Transverse colon (tissue), 4 donors: ENCODE measurements at regions not wholly inside any gene's neighbourhood (a gene's known extent, or its start where the extent isn't known, plus 50 kb on each side); places are given as distances from the start of the nearest gene placed in this dataset.

Experiments used
- DNase-seq: peaks from one replicate; pipeline ENCODE4 v3.0.0-alpha.2; 2019
- H3K27ac ChIP-seq, 4 donors: fragments of 200-600 bp; sonication (generic); 2 replicates each; pipeline ENCODE4 v1.5.1; 2016 to 2018; ENCODE audit warnings: inconsistent platforms in 4 of 4
- H3K27me3 ChIP-seq: fragments of 200-600 bp; sonication (generic); 2 replicates; pipeline ENCODE4 v1.5.1; 2017; ENCODE audit warnings: inconsistent platforms
- H3K36me3 ChIP-seq, 4 donors: fragments of 200-600 bp; sonication (generic); 2 replicates each; pipeline ENCODE4 v1.5.1; 2017 to 2019; ENCODE audit warnings: inconsistent platforms in 4 of 4
- H3K4me1 ChIP-seq, 4 donors: fragments of 200-600 bp; sonication (generic); 2 replicates each; pipeline ENCODE4 v1.5.1; 2017 to 2020; ENCODE audit warnings: inconsistent platforms in 4 of 4
- H3K4me3 ChIP-seq, 4 donors: fragments of 200-600 bp; sonication (generic); 1 replicate in 1 of 4; 2 replicates in 3 of 4; pipeline versions ENCODE4 v1.5.1 to v1.6.1; 2017 to 2019; ENCODE audit warnings: inconsistent platforms in 4 of 4
- H3K9me3 ChIP-seq, 2 donors: fragments of 200-600 bp; sonication (generic); 2 replicates each; pipeline ENCODE4 v1.5.1; 2017 to 2019; ENCODE audit warnings: inconsistent platforms in 2 of 2
- CTCF ChIP-seq, 5 experiments: fragments of 200-600 bp in 3 of 5; fragments of 450-650 bp in 2 of 5; sonication (generic) in 3 of 5; IDR thresholded peaks; 1 replicate in 2 of 5; 2 replicates in 3 of 5; pipeline ENCODE4 v1.5.1; 2016 to 2017; ENCODE audit warnings: antibody characterized with exemption in 5 of 5, inconsistent platforms in 3 of 5, mild to moderate bottlenecking in 2 of 5, moderate library complexity in 1 of 5
- EP300 ChIP-seq: sonication (generic); formaldehyde crosslinking; IDR thresholded peaks from one replicate; pipeline ENCODE4 v1.6.1; 2017; ENCODE audit warnings: antibody characterized with exemption, low read depth
- POLR2A ChIP-seq: fragments of 450-650 bp; IDR thresholded peaks from one replicate; pipeline ENCODE4 v1.6.1; 2016; ENCODE audit warnings: antibody characterized with exemption, mild to moderate bottlenecking, moderate library complexity
- POLR2AphosphoS5 ChIP-seq, 3 donors: sonication (generic); formaldehyde crosslinking; IDR thresholded peaks; one replicate each; pipeline ENCODE4 v1.6.1; 2016; ENCODE audit warnings: antibody characterized with exemption in 3 of 3
- WGBS, 2 donors: methylation state at CpG; one replicate each; pipeline ENCODE4 v1.1.5; 2018; ENCODE audit warnings: low coverage in 1 of 2; 5-methylcytosine and 5-hydroxymethylcytosine counted together
- in situ Hi-C, 4 donors: fragments of 200-750 bp; cut with MboI; loops; one replicate each; pipeline versions ENCODE4 v1.15.0 to v1.15.1; 2017; ENCODE audit warnings: low sequenced_read_pairs in 3 of 4, low pct_ligation_motif_present in 1 of 4, low pct_unique_long_range_greater_than_20kb in 1 of 4
- intact Hi-C: fragments of 100-400 bp; cut with DNase I; formaldehyde crosslinking; loops from one replicate; pipeline ENCODE4 v1.15.1; 2023; ENCODE audit warnings: low total_unique reads

GRCh38 chr13:33340631-33341030 is 55.1 kb upstream of the STARD13 start:
- no peak overlapping the region for H3K4me3 ChIP-seq
- in situ Hi-C loops, result no loop called here
- no peaks in the 10 kb centered on the region for H3K36me3 ChIP-seq
- no peaks in the 10 kb centered on the region for H3K9me3 ChIP-seq
- no peak overlapping the region for H3K27ac ChIP-seq
- TF ChIP-seq POLR2AphosphoS5 (IDR thresholded peaks at IDR 0.05) (no peak), EP300 (no peak), POLR2A (no peak), CTCF (IDR thresholded peaks at IDR 0.05) (no peak)
- H3K4me1 ChIP-seq, result peaks cover 0 to 5% (median 0%) of the 10 kb centered on the region in 4 donors
- 40 to 56% methylated on average over 1 of the region's 1 CpG for WGBS, 2 donors
- no peak for DNase-seq
- intact Hi-C loops, result no loop called here
- H3K27me3 ChIP-seq, result no peaks in the 10 kb centered on the region

- H3K27me3 ChIP-seq, result no peaks in the 10 kb centered on the region
- in situ Hi-C loops, result no loop called here
- H3K36me3 ChIP-seq, result no peaks in the 10 kb centered on the region
- no peak overlapping the region for H3K27ac ChIP-seq
- H3K9me3 ChIP-seq, result no peaks in the 10 kb centered on the region
- peaks cover 0 to 3% (median 0%) of the 10 kb centered on the region in 4 donors for H3K4me1 ChIP-seq
- no peak for DNase-seq
- intact Hi-C loops, result no loop called here
- WGBS, 2 donors, result 52 to 79% methylated on average over 3 to 5 of the region's 5 CpGs
- TF ChIP-seq POLR2AphosphoS5 (IDR thresholded peaks at IDR 0.05) (no peak), EP300 (no peak), CTCF (IDR thresholded peaks at IDR 0.05) (no peak), POLR2A (no peak)
- H3K4me3 ChIP-seq, result no peak overlapping the region
Measured at GRCh38 chr13:33341861-33342452, 56.4 kb upstream of the STARD13 start.

- whole genome bisulfite sequencing, 2 donors, result 78% methylated on average over 2 of the region's 2 CpGs; no CpG with 5 or more reads in 1 of the 2 donors
- Histone ChIP-seq H3K36me3 (no peaks in the 10 kb centered on the region), H3K27me3 (no peaks in the 10 kb centered on the region), H3K27ac (no peak overlapping the region), H3K9me3 (no peaks in the 10 kb centered on the region), H3K4me3 (no peak overlapping the region), H3K4me1 (peaks cover 0 to 21% (median 9%) of the 10 kb centered on the region in 4 donors)
- in situ Hi-C loops, result no loop called here
- DNase-seq, result no peak
- intact Hi-C loops, result no loop called here
- TF ChIP-seq EP300 (no peak), CTCF (IDR thresholded peaks at IDR 0.05) (no peak), POLR2A (no peak), POLR2AphosphoS5 (IDR thresholded peaks at IDR 0.05) (no peak)
Measured at GRCh38 chr13:33345842-33346241, 60.3 kb upstream of the STARD13 start.

- H3K36me3 ChIP-seq, result no peaks in the 10 kb centered on the region
- TF ChIP-seq CTCF (IDR thresholded peaks at IDR 0.05), result no peak
- no peak for TF ChIP-seq EP300
- TF ChIP-seq POLR2AphosphoS5 (IDR thresholded peaks at IDR 0.05), result no peak
- no peak for TF ChIP-seq POLR2A
- in situ Hi-C loops, result no loop called here
- H3K4me1 ChIP-seq, result peaks cover 0 to 28% (median 20%) of the 10 kb centered on the region in 4 donors
- no peak for DNase-seq
- no peaks in the 10 kb centered on the region for H3K27me3 ChIP-seq
- 55 to 79% methylated on average over 3 to 4 of the region's 4 CpGs for WGBS, 2 donors
- no peaks in the 10 kb centered on the region for H3K9me3 ChIP-seq
- peak overlapping the region in 3 of 4 donors; percentile 23 to 84 (median 27) for H3K27ac ChIP-seq
- no peak overlapping the region for H3K4me3 ChIP-seq
- intact Hi-C loops, result no loop called here
Measured at GRCh38 chr13:33347861-33348260, 62.3 kb upstream of the STARD13 start.
